DOHH2 (cell line): ENCODE measurements at regions not wholly inside any gene's neighbourhood (a gene's known extent, or its start where the extent isn't known, plus 50 kb on each side); places are given as distances from the start of the nearest gene placed in this dataset.

Experiments
- H3F3A ChIP-seq: fragments of 200-600 bp; sonication (generic), shearing (Covaris generic); 2 replicates; pipeline ENCODE4 v1.6.0; 2016; ENCODE audit warnings: antibody characterized with exemption, mild to moderate bottlenecking; ENCODE audit not compliant: control insufficient read depth, insufficient read depth
- H3K27ac ChIP-seq: fragments of 200-600 bp; sonication (generic); 2 replicates; pipeline ENCODE4 v1.5.1; 2014; ENCODE audit warnings: low read depth, mild to moderate bottlenecking, low read length, moderate library complexity
- H3K27me3 ChIP-seq: fragments of 200-600 bp; sonication (generic); 2 replicates; pipeline ENCODE4 v1.6.1; 2014; ENCODE audit warnings: mild to moderate bottlenecking, low read length, mixed read lengths; ENCODE audit not compliant: control insufficient read depth
- H3K36me3 ChIP-seq: fragments of 200-600 bp; sonication (generic); 2 replicates; pipeline ENCODE4 v1.6.1; 2014; ENCODE audit warnings: mild to moderate bottlenecking, low read length, moderate library complexity, mixed read lengths; ENCODE audit not compliant: control insufficient read depth
- H3K4me1 ChIP-seq: fragments of 200-600 bp; sonication (generic); 2 replicates; pipeline ENCODE4 v1.6.1; 2014; ENCODE audit warnings: mild to moderate bottlenecking, low read length, mixed read lengths; ENCODE audit not compliant: control insufficient read depth
- H3K4me2 ChIP-seq: fragments of 200-600 bp; sonication (generic); 2 replicates; pipeline ENCODE4 v1.6.0; 2014; ENCODE audit warnings: mild to moderate bottlenecking, low read length, moderate library complexity
- H3K4me3 ChIP-seq: fragments of 200-600 bp; sonication (generic); 2 replicates; pipeline ENCODE4 v1.5.1; 2014; ENCODE audit warnings: mild to moderate bottlenecking, low read length, mixed read lengths
- H3K79me2 ChIP-seq: fragments of 200-600 bp; sonication (generic); 2 replicates; pipeline ENCODE4 v1.6.1; 2014; ENCODE audit warnings: mild to moderate bottlenecking, low read length, mixed read lengths; ENCODE audit not compliant: control insufficient read depth
- H3K9me2 ChIP-seq: fragments of 200-600 bp; sonication (generic); replicated peaks from 2 replicates; pipeline ENCODE4 v1.6.1; 2014; ENCODE audit warnings: mild to moderate bottlenecking, low read length, mixed read lengths; ENCODE audit not compliant: control insufficient read depth
- H3K9me3 ChIP-seq: fragments of 200-600 bp; sonication (generic); 2 replicates; pipeline ENCODE4 v1.6.1; 2014; ENCODE audit warnings: antibody characterized with exemption, low read length, mixed read lengths; ENCODE audit not compliant: control insufficient read depth, insufficient read depth
- H4K20me1 ChIP-seq: fragments of 200-600 bp; sonication (generic); 2 replicates; pipeline ENCODE4 v1.6.0; 2014; ENCODE audit warnings: low read depth, mild to moderate bottlenecking, antibody characterized with exemption, low read length, moderate library complexity; ENCODE audit not compliant: control insufficient read depth, insufficient read depth
- EZH2phosphoT487 ChIP-seq: fragments of 200-600 bp; sonication (generic); IDR thresholded peaks from 2 replicates; pipeline ENCODE4 v1.6.1; 2017; ENCODE audit warnings: borderline replicate concordance, mild to moderate bottlenecking, antibody characterized with exemption, low read length, moderate library complexity, mixed read lengths
- TF ChIP-seq, protein P1 (sequence below): fragments of 200-600 bp; sonication (generic); IDR thresholded peaks from one replicate; pipeline ENCODE4 v1.5.1; 2014; ENCODE audit warnings: antibody characterized with exemption, mild to moderate bottlenecking, low read depth, low read length; ENCODE audit not compliant: poor library complexity, severe bottlenecking

DNA sequence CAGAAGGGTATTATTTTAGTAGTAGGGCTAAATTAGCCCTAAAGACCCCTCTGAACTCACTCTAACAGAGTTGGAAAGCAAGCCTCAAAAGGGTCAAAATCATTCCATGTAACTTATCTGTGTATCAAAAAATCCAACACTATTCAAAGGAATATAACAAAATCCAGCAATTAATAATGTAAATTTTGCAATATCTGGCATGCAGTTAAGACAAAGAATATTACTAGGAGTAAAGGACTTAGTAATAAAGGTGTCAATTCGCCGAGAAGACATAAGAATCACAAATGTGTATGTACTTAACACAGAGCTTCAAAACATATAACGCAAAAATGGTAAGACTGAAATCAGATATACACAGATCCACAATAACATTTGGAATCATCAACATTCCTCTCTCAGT is 71.2 kb upstream of the PFN2 start:
- H3K79me2 ChIP-seq: no peaks in the 10 kb centered on the region
- no peaks in the 10 kb centered on the region for H3K36me3 ChIP-seq
- no peak overlapping the region for H3K27ac ChIP-seq
- no peak overlapping the region for H3K4me3 ChIP-seq
- TF ChIP-seq EZH2phosphoT487: no peak
- TF ChIP-seq, protein P1, sequence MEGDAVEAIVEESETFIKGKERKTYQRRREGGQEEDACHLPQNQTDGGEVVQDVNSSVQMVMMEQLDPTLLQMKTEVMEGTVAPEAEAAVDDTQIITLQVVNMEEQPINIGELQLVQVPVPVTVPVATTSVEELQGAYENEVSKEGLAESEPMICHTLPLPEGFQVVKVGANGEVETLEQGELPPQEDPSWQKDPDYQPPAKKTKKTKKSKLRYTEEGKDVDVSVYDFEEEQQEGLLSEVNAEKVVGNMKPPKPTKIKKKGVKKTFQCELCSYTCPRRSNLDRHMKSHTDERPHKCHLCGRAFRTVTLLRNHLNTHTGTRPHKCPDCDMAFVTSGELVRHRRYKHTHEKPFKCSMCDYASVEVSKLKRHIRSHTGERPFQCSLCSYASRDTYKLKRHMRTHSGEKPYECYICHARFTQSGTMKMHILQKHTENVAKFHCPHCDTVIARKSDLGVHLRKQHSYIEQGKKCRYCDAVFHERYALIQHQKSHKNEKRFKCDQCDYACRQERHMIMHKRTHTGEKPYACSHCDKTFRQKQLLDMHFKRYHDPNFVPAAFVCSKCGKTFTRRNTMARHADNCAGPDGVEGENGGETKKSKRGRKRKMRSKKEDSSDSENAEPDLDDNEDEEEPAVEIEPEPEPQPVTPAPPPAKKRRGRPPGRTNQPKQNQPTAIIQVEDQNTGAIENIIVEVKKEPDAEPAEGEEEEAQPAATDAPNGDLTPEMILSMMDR: no peak
- H3K27me3 ChIP-seq: no peaks in the 10 kb centered on the region
- no peaks in the 10 kb centered on the region for H4K20me1 ChIP-seq
- H3K9me2 ChIP-seq: no peaks in the 10 kb centered on the region
- H3K9me3 ChIP-seq: no peaks in the 10 kb centered on the region
- H3K4me2 ChIP-seq: no peak overlapping the region
- H3F3A ChIP-seq: no peaks in the 10 kb centered on the region
- no peaks in the 10 kb centered on the region for H3K4me1 ChIP-seq

DNA sequence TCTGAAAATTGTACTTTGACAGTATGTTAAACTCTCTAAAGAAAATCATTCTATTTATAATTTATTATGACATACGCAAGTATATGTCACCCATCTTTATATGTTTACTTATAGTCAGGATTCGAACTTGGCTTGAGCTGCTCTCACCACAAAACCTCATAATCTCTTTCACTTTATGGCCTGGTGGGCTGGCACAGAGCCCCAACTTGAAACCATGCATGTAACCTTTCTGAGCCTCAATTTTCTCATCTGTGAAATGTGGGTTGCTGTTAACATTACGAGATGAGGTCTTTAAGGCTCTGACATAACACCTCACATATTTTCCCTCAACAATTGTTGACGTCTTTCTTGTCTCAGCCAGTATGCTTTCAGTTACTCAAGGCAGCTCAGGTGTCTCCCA is 69.4 kb upstream of the PFN2 start:
- H3K4me2 ChIP-seq: no peak overlapping the region
- H3K4me3 ChIP-seq: no peak overlapping the region
- no peak overlapping the region for H3K27ac ChIP-seq
- no peaks in the 10 kb centered on the region for H4K20me1 ChIP-seq
- H3K36me3 ChIP-seq: no peaks in the 10 kb centered on the region
- no peaks in the 10 kb centered on the region for H3K79me2 ChIP-seq
- H3K4me1 ChIP-seq: no peaks in the 10 kb centered on the region
- no peaks in the 10 kb centered on the region for H3K9me2 ChIP-seq
- TF ChIP-seq, protein P1: no peak
- TF ChIP-seq EZH2phosphoT487: no peak
- no peaks in the 10 kb centered on the region for H3F3A ChIP-seq
- H3K9me3 ChIP-seq: no peaks in the 10 kb centered on the region
- H3K27me3 ChIP-seq: no peaks in the 10 kb centered on the region

DNA sequence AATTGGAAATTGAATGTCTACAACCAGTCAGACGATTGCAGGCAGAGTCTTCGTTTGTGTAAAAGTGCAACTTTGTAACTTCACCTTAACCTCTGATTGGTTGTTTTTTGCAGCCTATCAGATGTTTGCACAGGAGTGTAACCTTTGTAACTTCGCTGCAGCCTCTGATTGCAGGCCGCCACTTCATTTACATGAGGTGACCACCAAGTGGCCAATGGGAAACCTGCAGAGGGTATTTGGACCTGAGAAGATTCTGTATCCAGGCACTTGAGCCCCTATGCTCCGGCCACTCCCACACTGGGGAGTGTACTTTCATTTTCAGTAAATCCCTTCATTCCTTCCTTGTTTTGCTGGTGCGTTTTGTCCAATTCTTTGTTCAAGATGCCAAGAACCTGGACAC is 68.1 kb upstream of the PFN2 start:
- Histone ChIP-seq H3K4me3 (no peak overlapping the region), H3K27ac (no peak overlapping the region), H3K4me1 (no peaks in the 10 kb centered on the region)

More for the DNA sequence above, 68.1 kb upstream of the PFN2 start:
- Histone ChIP-seq H3K27me3 (0 out of 2 replicates have a peak, but pooled peaks cover 5% of the 10 kb centered on the region), H3F3A (no peaks in the 10 kb centered on the region), H3K9me2 (no peaks in the 10 kb centered on the region), H3K9me3 (no peaks in the 10 kb centered on the region), H3K79me2 (no peaks in the 10 kb centered on the region), H3K36me3 (no peaks in the 10 kb centered on the region), H3K4me2 (no peak overlapping the region), H4K20me1 (no peaks in the 10 kb centered on the region)
- no peak for TF ChIP-seq EZH2phosphoT487
- TF ChIP-seq, protein P1: no peak
